Neural progenitor cell (in vitro differentiated cells): ENCODE measurements at regions not wholly inside any gene's neighbourhood (a gene's known extent, or its start where the extent isn't known, plus 50 kb on each side); places are given as distances from the start of the nearest gene placed in this dataset.

Experiments used
- CTCF ChIP-seq: fragments of 200-600 bp; sonication (generic); IDR thresholded peaks from 2 replicates; pipeline ENCODE4 v1.5.1; 2017; ENCODE audit warnings: antibody characterized with exemption, mild to moderate bottlenecking
- EZH2 ChIP-seq: fragments of 200-600 bp; sonication (generic); IDR thresholded peaks from 2 replicates; pipeline ENCODE4 v1.6.1; 2017; ENCODE audit warnings: antibody characterized with exemption, mild to moderate bottlenecking, moderate library complexity

DNA sequence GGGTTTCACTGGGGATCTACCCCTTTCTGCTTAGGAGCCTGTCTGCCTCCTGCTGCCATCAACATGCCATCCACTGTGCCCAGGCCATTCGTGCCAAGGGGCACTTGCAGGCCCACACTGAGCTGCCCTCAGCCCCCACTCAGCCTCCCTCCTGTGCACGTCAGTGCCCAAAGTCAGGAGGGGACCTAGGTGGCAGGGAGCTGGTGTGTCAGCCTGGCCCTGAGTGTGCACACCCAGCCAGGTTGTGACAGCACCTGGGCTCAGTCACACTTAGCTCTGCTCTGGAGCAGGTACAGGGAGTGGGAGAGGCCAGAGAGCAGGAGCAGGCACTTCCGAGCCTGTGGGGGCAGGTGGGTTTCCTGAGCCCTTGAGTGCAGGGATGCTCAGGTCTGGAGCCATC is 63.6 kb upstream of the SYNCRIP start:
- no peak for TF ChIP-seq CTCF
- no peak for TF ChIP-seq EZH2
